ENCODE measurements at regions not wholly inside any gene's neighbourhood (a gene's known extent, or its start where the extent isn't known, plus 50 kb on each side); places are given as distances from the start of the nearest gene placed in this dataset.

DNA sequence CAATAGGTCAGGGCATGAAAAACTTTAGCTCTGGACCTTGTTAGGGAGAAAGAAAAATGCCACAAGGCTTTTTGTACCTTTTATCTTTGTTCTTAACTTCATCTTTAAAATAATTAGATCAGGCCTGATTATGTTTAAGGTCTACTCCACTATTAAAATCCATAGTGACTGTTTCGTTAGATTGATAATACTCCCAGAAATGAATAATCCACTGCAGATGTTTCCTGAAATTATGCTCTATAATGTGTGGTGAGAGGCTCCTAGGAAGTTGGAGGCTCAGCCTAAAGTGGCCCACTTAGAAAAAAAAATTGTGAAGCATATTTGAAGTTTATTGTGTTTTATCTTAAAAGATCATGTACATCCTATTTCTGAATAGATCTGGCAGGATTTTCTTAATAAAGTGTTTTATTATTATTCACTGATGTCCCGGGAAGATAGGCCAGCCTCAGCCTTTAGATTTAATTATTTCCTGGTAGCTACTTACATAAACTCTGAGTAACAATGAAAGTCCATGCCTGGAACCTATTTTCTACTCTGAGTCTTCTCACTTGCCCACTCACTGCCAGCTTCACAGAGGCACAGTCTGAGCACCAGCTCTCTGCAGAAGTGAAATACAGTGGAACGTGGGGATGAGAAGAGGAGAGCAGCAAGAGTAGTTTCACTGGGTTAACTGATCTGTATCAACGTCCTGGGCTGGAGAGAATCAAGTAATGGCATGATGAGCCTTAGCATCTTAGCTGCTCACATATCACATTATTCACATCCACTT is 126.8 kb upstream of the TMEM170B start:
- TF ChIP-seq POLR2A (IDR thresholded peaks at IDR 0.05), result no peak
- TF ChIP-seq, protein P1, sequence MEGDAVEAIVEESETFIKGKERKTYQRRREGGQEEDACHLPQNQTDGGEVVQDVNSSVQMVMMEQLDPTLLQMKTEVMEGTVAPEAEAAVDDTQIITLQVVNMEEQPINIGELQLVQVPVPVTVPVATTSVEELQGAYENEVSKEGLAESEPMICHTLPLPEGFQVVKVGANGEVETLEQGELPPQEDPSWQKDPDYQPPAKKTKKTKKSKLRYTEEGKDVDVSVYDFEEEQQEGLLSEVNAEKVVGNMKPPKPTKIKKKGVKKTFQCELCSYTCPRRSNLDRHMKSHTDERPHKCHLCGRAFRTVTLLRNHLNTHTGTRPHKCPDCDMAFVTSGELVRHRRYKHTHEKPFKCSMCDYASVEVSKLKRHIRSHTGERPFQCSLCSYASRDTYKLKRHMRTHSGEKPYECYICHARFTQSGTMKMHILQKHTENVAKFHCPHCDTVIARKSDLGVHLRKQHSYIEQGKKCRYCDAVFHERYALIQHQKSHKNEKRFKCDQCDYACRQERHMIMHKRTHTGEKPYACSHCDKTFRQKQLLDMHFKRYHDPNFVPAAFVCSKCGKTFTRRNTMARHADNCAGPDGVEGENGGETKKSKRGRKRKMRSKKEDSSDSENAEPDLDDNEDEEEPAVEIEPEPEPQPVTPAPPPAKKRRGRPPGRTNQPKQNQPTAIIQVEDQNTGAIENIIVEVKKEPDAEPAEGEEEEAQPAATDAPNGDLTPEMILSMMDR (IDR thresholded peaks at IDR 0.05), result no peak

Measured in Peyer's patch (tissue), 4 donors.